ENCODE measurements at regions not wholly inside any gene's neighbourhood (a gene's known extent, or its start where the extent isn't known, plus 50 kb on each side); places are given as distances from the start of the nearest gene placed in this dataset.

DNA sequence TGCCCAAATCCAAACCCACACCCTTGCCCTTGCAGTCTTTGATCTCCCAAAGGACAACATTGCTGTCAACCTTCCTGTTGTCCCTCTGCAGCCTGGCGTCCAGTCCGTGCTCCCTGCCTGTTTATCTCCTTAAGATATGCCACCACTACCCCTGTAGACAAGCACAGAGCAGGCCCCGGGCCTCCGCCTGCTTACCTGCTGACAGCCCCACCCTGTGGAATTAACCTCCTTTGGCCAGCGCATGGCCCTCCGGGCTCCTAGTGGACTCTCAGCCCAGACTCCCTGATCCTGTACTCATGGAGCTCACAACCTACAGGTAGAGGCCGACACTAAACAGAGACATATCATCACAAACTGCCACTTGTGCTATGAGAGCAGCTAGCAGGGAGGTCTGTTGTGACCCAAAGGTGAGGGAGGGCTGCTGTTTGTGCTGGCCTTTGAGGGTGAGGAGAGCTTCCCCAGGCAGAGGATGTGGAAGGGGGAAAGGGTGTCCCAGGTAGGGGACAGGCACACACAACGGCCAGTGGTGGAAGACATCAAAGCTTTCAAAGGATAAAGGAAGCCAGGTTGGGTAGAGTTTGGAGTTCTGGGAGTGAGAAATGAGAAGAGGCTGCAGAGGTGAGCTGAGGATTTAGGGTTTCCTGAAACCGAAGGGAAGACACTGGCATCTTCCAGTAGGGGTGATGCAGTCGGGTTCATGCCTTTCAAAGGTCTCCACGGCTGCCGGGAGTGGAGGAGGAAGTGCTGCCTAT is 174.5 kb upstream of the ZMIZ1 start:
- in situ Hi-C loops (cut with HindIII; ENCODE audit: low pct_ligation_motif_present, low sequenced_read_pairs), result no loop called here
- TF ChIP-seq, protein P1, sequence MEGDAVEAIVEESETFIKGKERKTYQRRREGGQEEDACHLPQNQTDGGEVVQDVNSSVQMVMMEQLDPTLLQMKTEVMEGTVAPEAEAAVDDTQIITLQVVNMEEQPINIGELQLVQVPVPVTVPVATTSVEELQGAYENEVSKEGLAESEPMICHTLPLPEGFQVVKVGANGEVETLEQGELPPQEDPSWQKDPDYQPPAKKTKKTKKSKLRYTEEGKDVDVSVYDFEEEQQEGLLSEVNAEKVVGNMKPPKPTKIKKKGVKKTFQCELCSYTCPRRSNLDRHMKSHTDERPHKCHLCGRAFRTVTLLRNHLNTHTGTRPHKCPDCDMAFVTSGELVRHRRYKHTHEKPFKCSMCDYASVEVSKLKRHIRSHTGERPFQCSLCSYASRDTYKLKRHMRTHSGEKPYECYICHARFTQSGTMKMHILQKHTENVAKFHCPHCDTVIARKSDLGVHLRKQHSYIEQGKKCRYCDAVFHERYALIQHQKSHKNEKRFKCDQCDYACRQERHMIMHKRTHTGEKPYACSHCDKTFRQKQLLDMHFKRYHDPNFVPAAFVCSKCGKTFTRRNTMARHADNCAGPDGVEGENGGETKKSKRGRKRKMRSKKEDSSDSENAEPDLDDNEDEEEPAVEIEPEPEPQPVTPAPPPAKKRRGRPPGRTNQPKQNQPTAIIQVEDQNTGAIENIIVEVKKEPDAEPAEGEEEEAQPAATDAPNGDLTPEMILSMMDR (IDR thresholded peaks at IDR 0.05; ENCODE audit: low read depth, low read length, missing control alignments), result no peak
- H3K36me3 ChIP-seq (replicated peaks), result no peaks in the 10 kb centered on the region
- H3K27ac ChIP-seq, result no peak overlapping the region
- H3K27me3 ChIP-seq (replicated peaks), result peaks cover 9% of the 10 kb centered on the region
- DNase-seq, result no peak
- H3K4me3 ChIP-seq (ENCODE audit: low read depth, low read length), result no peak overlapping the region

DNA sequence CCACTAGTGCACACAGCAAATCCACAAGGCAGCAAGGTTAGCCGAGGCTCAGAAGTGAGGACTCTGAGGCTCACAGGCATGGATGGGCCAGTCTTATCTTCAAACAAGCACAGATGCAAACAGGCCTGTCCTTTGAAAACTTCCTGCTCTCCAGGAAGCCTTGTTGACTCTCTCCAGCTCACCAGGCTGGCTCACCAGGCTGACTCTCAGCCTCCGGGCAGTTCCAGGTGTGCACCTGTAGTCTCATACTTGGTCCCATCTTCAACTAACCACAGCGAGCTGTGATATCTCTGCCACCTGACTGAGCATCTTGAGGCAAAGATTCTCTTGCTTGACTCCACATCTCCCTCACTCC is 173.9 kb upstream of the ZMIZ1 start:
- Histone ChIP-seq H3K27me3 (replicated peaks) (peaks cover 9% of the 10 kb centered on the region), H3K27ac (no peak overlapping the region), H3K4me3 (ENCODE audit: low read depth, low read length) (no peak overlapping the region), H3K36me3 (replicated peaks) (no peaks in the 10 kb centered on the region)
- in situ Hi-C loops (cut with HindIII; ENCODE audit: low pct_ligation_motif_present, low sequenced_read_pairs), result no loop called here
- no peak for DNase-seq
- TF ChIP-seq, protein P1 (IDR thresholded peaks at IDR 0.05; ENCODE audit: low read depth, low read length, missing control alignments), result no peak

DNA sequence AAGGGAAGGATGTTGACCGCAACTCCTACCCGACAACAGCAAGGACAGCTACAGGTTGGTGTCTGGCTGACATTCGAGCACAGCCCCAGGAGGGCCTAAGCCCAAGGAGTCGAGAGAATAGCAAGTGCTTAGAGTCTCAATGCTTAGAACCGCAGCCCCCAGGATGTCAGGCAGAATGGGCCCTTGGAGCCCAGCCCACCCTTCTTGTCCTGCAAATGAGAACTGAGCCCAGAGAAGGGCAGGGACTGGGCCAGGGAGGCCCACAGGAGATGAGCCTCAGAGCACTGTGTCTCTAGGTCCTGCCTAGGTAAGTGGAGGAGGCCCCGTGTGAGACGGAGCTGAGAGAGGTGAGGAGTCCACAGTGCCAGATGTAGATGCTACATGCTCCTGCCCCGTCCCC is 173.3 kb upstream of the ZMIZ1 start:
- TF ChIP-seq, protein P1 (IDR thresholded peaks at IDR 0.05; ENCODE audit: low read depth, low read length, missing control alignments), result no peak
- Histone ChIP-seq H3K4me3 (ENCODE audit: low read depth, low read length) (no peak overlapping the region), H3K36me3 (replicated peaks) (no peaks in the 10 kb centered on the region), H3K27ac (no peak overlapping the region), H3K27me3 (replicated peaks) (peaks cover 9% of the 10 kb centered on the region)
- DNase-seq, result no peak
- in situ Hi-C loops (cut with HindIII; ENCODE audit: low pct_ligation_motif_present, low sequenced_read_pairs), result no loop called here

DNA sequence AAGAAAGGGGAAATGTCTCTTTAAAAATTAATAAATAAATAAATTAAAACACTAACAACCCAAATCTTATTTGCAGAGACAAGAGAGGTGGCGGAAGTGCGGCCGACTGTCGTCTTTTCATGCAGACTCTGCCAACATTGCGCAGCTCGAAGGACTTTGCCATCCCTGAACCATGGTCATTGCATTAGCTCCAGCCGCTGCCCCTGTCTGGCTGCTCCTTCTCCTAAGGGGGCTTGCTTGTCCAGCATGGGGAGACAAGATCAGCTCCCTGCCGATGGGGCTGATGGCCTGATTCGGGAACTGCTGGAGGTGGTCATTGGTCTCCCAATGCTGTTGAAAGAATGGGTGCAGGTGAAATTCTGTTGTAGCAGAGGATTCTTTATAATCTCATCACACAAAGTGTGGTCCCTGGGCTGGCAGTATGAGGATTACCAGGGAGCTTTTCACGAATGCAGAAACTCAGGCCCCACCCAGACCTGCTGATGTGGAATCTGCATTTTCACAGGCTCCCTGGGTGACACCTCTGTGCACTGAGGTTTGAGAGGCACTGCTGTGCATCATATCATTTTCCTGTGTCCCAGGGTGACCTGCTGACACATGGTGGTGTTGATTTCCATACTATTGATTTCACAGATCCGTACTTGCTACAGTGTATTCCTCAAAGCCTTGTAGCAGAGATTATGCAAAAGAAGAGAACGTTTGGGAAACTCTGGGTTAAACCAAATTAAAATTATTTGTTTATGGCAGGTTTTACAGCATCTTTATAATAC is 172.4 kb upstream of the ZMIZ1 start:
- peaks cover 6% of the 10 kb centered on the region for H3K27me3 ChIP-seq (replicated peaks)
- no peak overlapping the region for H3K4me3 ChIP-seq (ENCODE audit: low read depth, low read length)
- in situ Hi-C loops (cut with HindIII; ENCODE audit: low pct_ligation_motif_present, low sequenced_read_pairs), result no loop called here
- H3K27ac ChIP-seq, result no peak overlapping the region
- DNase-seq, result no peak
- no peaks in the 10 kb centered on the region for H3K36me3 ChIP-seq (replicated peaks)
- TF ChIP-seq, protein P1 (IDR thresholded peaks at IDR 0.05; ENCODE audit: low read depth, low read length, missing control alignments), result no peak

DNA sequence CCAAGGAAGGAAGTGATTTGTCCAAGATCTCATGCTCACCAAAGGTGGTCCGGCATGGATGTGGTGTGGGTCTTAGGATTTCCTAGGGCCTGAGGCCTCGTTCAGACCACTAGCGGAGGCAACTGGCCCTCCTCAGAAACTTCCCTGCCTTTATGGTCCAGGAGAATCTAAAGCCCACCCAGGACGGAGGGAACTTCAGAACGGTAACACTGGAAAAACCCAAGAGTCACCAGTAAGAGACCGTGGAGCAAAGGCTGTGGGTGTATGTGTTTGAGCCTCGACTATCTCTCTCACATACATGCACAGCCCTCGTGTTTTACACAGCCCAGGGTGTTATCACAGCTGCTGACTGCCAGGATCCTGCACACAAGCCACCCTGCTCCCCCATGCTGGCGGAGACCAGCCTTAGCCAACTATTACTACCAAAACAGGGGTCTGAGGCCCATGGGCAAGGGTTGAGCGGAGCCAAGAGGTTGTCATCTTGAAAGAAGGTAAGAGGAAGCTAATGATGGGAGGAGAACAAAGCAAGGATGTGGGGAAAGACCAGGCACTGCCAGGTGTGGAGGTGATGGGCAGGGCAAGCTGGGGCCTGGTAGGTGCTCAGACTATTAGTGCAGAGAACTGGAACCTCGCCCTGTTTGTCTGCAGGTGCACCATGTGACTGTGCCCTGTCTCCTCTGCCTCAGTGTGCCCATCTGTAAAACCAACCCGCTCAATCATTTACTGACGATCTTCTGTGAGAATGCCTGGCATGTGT is 170.2 kb upstream of the ZMIZ1 start:
- Histone ChIP-seq H3K27me3 (replicated peaks) (peaks cover 3% of the 10 kb centered on the region), H3K36me3 (replicated peaks) (no peaks in the 10 kb centered on the region), H3K4me3 (ENCODE audit: low read depth, low read length) (no peak overlapping the region), H3K27ac (no peak overlapping the region)
- in situ Hi-C loops (cut with HindIII; ENCODE audit: low pct_ligation_motif_present, low sequenced_read_pairs), result no loop called here
- no peak for DNase-seq
- TF ChIP-seq, protein P1 (IDR thresholded peaks at IDR 0.05; ENCODE audit: low read depth, low read length, missing control alignments), result no peak

Data from brain microvascular endothelial cell (primary cell).